GM18502 (cell line): ENCODE measurements at regions not wholly inside any gene's neighbourhood (a gene's known extent, or its start where the extent isn't known, plus 50 kb on each side); places are given as distances from the start of the nearest gene placed in this dataset.
A peak's percentile ranks its signal among the peaks of the same experiment; 100 is the strongest.
"Not testable (repeated sequence)": the region's sequence is repeated elsewhere in the genome, so short reads cannot be mapped to it uniquely, and the experiment has no call there.

ENCODE experiments used
- ATAC-seq: cut with Tn5 transposase; IDR thresholded peaks from one replicate; pipeline ENCODE4 v1.9.1; 2021; ENCODE audit warnings: mild to moderate bottlenecking; ENCODE audit not compliant: unreplicated experiment, poor library complexity

- no peak for ATAC-seq
These were observed 138.3 kb upstream of the RFC3 start for GRCh38 chr13:33679658-33680012.

DNA sequence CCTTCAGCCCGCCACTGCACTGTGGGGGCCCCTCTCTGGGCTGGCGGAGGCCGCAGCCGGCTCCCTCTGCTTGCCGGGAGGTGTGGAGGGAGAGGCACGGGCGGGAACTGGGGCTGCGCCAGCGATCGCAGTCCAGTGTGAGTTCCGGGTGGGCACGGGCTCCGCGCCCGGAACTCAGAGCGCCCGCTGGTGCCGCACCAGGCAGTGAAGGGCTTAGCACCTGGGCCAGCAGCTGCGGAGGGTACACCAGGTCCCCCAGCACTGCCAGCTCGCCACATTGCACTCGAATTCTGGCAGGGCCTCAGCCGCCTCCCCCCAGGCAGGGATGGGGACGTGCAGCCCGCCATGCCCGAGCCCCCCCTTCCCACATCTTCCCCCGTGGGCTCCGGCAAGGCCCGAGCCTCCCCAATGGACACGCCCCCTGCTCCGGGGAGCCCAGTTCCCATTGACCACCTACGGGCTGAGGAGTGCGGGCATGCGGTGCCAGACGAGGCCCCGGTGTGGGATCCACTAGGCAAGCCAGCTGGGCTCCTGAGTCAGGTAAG, 135.9 kb upstream of the RFC3 start:
- ATAC-seq: no peak

- not testable (repeated sequence) for ATAC-seq
These were observed 135.3 kb upstream of the RFC3 start for GRCh38 chr13:33682646-33683045.

- no peak for ATAC-seq
These were observed 134.6 kb upstream of the RFC3 start for GRCh38 chr13:33683376-33683775.

GRCh38 chr13:33684874-33685273, 133.1 kb upstream of the RFC3 start:
- no peak for ATAC-seq

GRCh38 chr13:33686772-33687480, 131.0 kb upstream of the RFC3 start:
- ATAC-seq: no peak

DNA sequence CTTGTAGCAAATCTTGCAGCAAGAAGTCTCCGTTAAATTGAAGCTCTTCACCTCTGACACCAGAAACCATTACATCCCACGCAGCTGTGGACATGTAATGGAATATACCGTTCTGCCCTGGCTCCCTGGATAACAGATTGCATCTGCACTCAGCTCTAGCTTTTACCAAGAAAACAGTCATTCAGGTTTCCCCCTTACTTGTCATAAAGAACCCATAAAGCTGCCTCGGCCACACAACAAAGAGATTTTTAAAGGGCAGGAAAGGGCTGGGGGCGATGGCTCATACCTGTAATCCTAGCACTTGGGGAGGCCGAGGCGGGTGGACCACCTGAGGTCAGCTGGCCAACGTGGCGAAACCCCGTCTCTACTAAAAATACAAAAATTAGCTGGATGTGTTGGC, 127.6 kb upstream of the RFC3 start:
- no peak for ATAC-seq

GRCh38 chr13:33691980-33692379, 126.0 kb upstream of the RFC3 start:
- ATAC-seq: no peak

DNA sequence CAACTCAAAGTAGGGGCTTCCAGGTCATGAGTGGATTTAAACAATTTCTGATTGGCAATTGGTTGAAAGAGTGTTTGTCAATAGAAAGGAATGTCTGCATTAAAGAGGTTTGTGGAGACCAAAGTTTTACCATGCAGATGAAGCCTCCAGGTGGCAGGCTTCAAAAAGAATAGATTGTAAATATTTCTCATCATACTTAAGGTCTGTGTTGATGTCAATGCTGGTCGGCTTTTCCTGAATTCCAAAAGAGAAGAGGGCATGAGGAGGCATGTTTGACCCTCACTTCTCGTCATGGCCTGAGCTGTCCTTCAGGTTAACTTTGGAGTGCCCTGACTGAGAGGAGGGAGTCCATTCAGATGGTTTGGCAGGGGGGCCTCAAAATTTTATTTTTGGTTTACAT, 125.4 kb upstream of the RFC3 start:
- no peak for ATAC-seq

GRCh38 chr13:33694546-33694945, 123.4 kb upstream of the RFC3 start:
- ATAC-seq: no peak

DNA sequence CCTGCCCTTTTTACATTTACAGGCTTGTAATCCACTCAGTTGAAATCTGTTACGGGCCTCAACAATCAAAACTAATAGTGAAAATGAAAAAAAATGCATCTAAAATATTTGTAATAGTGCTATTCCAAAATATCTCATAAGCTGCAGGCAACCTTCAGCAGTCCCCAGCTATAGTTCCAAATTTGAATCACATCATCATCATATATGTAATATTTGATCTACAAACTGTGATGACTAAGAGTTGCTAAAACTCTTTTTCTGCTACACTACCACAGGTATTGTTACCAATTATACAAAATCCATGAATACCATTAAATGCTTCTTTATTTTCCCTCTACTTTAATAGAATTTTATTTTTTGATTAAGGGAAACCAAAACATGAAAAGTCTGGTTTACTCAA, 121.4 kb upstream of the RFC3 start:
- ATAC-seq: no peak

- ATAC-seq: no peak
These were observed 120.0 kb upstream of the RFC3 start for GRCh38 chr13:33697926-33698325.

GRCh38 chr13:33707449-33707848, 110.5 kb upstream of the RFC3 start:
- no peak for ATAC-seq

GRCh38 chr13:33710924-33711323, 107.0 kb upstream of the RFC3 start:
- no peak for ATAC-seq

DNA sequence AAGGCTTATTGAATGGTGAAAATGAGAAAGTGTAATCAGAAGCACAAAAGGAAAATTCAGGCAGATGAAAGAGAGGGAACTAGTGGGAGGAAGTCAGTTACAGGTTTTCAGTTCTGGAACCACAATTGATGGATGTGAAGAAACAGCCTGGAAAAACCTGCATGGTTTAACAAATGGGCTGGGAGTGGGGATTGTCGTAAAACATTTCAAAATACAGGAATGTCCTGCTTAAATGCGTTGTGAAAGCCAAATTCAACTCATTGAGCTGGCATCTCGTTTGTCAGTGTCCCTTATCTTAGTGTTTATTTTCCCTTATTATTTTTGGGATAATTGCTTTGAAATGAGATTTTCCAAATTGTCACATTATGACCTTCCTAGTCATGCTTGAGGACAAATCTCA, 106.5 kb upstream of the RFC3 start:
- ATAC-seq: no peak

GRCh38 chr13:33717775-33718174, 100.2 kb upstream of the RFC3 start:
- ATAC-seq: no peak

GRCh38 chr13:33721724-33722123, 96.2 kb upstream of the RFC3 start:
- ATAC-seq: no peak

- no peak for ATAC-seq
These were observed 95.6 kb upstream of the RFC3 start for GRCh38 chr13:33722216-33722915.

GRCh38 chr13:33723365-33723764, 94.6 kb upstream of the RFC3 start:
- ATAC-seq: no peak

DNA sequence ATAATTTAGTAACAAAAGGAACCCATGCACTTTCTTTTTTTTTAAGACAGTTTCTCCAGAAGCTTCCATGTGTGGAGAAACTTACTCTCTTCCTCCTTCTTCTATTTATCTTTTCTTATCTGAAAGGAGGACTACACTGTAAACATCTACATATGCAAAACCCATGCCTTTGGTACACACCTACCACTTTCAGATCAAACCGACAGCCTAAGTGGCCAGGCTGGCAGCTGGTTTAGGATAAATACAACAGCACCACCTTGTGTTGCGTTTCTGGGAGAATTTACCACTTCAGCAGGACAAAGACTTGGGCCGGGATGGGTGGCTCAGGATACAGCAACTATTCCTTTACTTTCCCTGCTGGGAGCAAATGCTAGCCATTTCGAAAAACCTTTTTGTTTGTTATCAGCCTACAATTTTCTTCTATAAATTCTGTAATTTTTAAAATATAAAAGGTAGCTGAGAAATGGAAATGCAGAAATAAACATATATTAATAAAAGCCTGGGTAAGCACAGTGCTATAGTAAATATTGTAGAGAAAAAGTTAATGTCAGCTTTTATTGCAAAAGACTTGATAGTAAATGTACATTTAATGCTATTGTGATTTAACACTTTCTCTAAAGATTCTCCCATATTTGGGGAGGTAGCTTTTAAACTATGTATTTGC, 94.0 kb upstream of the RFC3 start:
- peak; percentile 64 for ATAC-seq

DNA sequence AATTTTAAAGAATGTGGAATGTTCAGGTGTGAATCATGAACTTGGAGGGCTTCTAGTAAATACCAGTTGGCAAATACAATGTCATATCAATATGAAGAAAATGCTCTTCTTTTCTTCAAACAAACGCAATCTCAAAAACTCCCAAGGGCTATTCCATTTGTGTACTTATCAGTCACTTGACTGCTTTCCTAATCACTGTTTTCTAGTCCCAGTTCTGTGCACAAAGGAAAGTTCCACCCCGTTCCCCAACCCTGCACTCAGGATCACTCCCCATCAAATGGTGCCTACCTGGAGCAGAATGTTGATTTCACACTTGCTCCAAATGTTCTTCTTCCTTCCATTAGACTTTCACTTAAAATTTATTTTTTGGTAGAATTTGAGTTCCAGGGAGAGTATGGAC, 92.6 kb upstream of the RFC3 start:
- no peak for ATAC-seq
